Mammary epithelial cell (primary cell): ENCODE measurements at regions not wholly inside any gene's neighbourhood (a gene's known extent, or its start where the extent isn't known, plus 50 kb on each side); places are given as distances from the start of the nearest gene placed in this dataset.

Experiments used
- EZH2 ChIP-seq: IDR thresholded peaks from 2 replicates; pipeline ENCODE4 v1.6.1; 2012; ENCODE audit warnings: low read length, inconsistent platforms, borderline replicate concordance
- TF ChIP-seq, protein P1 (sequence below), 2 donors: IDR thresholded peaks in 1 of 2; conservative IDR thresholded peaks in 1 of 2; 2 replicates each; pipeline ENCODE4 v1.5.1; 2011 to 2012; ENCODE audit warnings: inconsistent platforms in 2 of 2, low read length in 2 of 2, mild to moderate bottlenecking in 2 of 2, control low read depth in 1 of 2, low read depth in 1 of 2; ENCODE audit not compliant: insufficient read depth in 1 of 2; ENCODE audit errors: extremely low read depth in 1 of 2

GRCh38 chr5:75885321-75885720, 168.1 kb upstream of the POC5 start:
- TF ChIP-seq, protein P1, sequence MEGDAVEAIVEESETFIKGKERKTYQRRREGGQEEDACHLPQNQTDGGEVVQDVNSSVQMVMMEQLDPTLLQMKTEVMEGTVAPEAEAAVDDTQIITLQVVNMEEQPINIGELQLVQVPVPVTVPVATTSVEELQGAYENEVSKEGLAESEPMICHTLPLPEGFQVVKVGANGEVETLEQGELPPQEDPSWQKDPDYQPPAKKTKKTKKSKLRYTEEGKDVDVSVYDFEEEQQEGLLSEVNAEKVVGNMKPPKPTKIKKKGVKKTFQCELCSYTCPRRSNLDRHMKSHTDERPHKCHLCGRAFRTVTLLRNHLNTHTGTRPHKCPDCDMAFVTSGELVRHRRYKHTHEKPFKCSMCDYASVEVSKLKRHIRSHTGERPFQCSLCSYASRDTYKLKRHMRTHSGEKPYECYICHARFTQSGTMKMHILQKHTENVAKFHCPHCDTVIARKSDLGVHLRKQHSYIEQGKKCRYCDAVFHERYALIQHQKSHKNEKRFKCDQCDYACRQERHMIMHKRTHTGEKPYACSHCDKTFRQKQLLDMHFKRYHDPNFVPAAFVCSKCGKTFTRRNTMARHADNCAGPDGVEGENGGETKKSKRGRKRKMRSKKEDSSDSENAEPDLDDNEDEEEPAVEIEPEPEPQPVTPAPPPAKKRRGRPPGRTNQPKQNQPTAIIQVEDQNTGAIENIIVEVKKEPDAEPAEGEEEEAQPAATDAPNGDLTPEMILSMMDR (conservative IDR thresholded peaks at IDR 0.05 in 1 of 2, IDR thresholded peaks at IDR 0.05 in 1 of 2; ENCODE audit: extremely low read depth in 1 of 2, insufficient read depth in 1 of 2, low read depth in 1 of 2, low read length in 2 of 2): no peak
- no peak for TF ChIP-seq EZH2
